ENCODE measurements at regions not wholly inside any gene's neighbourhood (a gene's known extent, or its start where the extent isn't known, plus 50 kb on each side); places are given as distances from the start of the nearest gene placed in this dataset.
"Not testable (repeated sequence)": the region's sequence is repeated elsewhere in the genome, so short reads cannot be mapped to it uniquely, and the experiment has no call there.

GRCh38 chr1:234815295-234815815, 205.4 kb upstream of the IRF2BP2 start:
- not testable (repeated sequence) for TF ChIP-seq FOXJ3 (CRISPR knock-in tag; IDR thresholded peaks at IDR 0.05; ENCODE audit: borderline replicate concordance); ARNTL (CRISPR knock-in tag; IDR thresholded peaks at IDR 0.05); ZNF18 (CRISPR knock-in tag; IDR thresholded peaks at IDR 0.05; ENCODE audit: insufficient replicate concordance)
